HG03066 (cell line): ENCODE measurements at regions not wholly inside any gene's neighbourhood (a gene's known extent, or its start where the extent isn't known, plus 50 kb on each side); places are given as distances from the start of the nearest gene placed in this dataset.
A peak's percentile ranks its signal among the peaks of the same experiment; 100 is the strongest.

Experiments used
- ATAC-seq: cut with Tn5 transposase; IDR thresholded peaks from one replicate; pipeline ENCODE4 v1.9.1; 2021; ENCODE audit warnings: low read depth; ENCODE audit not compliant: unreplicated experiment

DNA sequence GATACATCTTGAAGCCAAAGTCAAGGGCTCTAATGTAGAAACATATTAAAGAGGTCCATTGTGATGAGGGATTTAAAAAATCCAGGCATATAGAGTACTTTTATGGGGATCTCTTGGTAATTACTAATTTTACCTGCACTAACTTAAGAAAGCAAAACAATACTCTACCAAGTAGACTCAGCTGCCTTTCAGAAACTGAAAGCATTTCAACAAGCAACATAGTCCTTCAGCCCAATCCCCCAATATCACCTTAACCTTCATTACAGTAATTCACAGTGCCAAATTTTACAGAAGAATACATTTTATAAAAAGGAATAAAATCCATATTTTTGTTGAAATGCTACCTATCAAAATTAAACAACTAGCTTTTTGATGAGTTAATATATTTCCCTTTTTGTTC, 422.9 kb downstream of the DTHD1 start:
- ATAC-seq = no peak

DNA sequence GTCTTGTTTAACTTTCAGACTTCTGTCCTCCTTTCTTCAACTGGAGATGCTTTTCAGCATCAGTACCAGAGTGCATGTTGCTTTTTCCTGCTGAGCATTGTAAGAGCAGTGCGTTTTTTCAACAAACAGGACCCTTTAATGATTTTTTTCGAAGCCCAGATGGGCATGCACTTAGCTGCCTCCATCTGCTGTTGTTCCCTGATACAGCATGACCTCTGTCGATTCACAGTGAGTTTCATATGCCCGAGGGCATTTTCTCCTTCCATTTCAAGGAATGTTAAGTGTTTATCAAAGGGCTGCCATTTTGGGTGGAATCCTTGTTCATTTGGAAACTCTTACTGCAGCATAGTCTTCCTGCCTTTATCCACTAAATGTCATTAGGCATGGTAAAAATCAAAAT, 428.6 kb downstream of the DTHD1 start:
- no peak for ATAC-seq

DNA sequence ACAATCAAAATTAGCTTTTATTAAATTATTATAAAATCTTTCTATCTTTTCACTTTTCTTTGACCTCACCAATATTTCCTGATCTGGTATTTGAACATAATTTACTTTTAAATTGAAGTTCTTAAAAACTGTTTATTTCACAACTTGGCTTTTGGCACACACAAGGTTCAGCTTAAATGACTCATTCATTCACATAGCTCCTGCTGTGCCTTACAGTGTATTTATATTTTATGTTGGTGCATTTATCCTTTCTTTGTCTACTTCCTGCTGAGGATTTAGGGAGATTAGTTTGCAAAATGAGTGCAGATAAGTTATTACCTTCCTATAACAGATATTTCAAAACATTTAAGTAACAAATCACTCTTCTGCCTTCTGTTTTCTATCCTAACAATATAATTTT, 430.6 kb downstream of the DTHD1 start:
- ATAC-seq = no peak

DNA sequence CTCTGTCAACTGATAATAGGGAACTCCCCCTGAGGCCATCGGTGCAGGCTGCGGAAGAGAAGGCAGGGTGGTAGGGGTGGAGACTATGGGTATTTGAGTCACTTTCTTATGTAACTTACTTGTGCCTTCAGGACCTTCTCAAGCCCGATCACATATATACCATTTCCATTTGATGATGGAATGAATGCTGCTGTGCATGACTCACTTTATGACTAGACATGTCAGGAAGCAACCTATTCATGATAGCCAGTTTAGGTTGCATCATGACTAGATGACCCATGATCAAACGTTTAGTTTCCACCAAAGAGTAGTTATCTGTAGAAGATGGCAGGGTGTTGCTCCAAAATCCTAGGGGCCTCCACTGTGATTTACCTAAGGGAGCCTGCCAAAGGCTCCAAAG, 435.5 kb downstream of the DTHD1 start:
- no peak for ATAC-seq

DNA sequence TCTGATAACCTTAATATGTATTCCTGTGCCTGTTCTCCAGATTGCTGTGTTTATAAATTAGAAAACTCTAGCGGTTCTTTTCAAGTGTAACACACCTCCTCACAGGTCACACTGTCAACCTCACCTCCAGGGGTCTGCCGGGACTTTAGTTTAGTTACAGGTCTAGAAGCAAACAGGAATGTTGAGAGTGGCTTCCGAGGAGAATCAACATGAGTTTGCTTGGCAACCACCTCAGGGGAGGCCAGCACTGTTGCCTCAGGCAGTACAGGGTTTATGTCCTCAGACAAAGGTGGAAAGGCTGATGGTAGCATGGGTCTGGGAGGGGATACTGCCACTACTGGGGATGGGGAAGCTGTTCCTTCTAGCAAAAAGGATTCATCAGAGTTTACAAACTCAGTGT, 438.0 kb downstream of the DTHD1 start:
- ATAC-seq = no peak

DNA sequence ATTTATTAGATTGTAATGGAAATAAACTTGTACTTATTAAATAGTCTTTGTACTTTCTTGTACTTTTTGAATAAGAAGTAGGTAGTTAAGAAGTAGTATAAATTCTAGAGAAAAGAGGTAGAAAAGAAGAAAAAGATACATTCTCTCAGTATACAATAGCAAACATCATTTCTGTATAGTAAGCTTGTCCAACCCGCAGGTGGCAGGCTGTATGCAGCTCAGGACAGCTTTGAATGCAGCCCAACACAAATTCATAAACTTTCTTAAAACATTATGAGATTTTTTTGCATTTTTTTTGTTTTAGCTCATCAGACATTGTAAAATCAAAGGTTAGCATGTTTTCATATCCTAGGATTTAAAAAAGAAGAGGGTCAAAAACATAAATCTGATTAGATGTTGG, 441.6 kb downstream of the DTHD1 start:
- ATAC-seq = no peak

DNA sequence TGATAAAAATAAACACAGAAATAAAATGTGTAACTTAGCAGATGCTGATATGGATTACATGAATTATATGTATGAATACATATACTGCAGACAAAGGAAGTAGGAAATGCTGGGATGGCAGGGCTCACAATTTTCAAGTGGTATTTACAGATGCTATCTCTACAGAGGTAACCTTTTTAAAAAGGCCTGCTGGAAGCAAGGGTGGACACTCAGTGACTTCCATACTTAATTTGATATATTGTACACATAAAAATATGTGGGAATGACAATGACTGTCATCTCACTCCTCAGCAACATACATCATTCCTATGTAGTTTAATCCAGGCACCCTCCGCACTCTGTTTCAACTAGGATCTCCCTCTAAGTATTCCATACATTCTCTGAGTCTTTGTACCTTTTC, 452.9 kb downstream of the DTHD1 start:
- no peak for ATAC-seq

DNA sequence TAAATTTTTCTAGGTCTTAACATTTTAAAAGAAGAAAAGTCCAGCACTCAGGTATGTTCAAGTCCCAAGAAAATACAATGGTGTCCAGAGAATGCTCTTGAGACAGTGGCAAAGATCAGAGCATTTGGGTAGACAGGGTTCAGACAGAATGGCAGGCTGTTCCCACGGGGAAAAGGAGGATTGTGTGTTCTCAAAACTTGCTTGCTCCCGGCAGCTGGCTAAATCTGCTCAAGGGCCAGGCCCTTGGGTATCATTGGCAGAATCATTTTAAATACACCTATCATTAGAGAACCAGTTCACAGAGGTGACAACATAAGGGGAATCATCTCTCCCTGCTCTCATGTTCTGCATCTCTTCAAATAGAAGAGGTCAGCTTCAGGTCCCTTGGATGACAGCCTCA, 456.3 kb downstream of the DTHD1 start:
- ATAC-seq = no peak

DNA sequence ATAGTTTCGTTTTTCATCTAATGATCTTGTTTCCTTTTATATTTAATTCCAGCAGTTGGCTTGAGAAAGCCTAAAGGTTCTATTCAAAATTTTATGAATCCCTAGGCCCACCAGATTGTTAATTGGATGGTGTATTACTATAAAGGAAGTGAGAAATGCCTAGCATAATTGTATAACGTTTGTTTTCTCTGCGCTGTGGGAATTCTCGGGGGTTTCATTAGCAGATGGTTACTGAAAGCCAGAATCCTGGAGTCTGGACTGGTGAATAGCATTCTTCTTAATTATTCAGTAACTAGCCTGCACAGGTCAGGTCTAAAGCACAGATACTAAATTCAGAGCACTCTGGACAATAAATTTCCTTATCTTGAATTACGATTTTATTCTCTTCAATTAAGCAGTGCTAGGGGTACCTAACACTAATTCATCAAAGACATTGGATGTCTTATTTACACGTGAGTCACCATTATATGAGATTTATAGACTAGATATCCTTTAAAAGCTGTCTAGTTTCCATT, 459.4 kb downstream of the DTHD1 start:
- no peak for ATAC-seq

DNA sequence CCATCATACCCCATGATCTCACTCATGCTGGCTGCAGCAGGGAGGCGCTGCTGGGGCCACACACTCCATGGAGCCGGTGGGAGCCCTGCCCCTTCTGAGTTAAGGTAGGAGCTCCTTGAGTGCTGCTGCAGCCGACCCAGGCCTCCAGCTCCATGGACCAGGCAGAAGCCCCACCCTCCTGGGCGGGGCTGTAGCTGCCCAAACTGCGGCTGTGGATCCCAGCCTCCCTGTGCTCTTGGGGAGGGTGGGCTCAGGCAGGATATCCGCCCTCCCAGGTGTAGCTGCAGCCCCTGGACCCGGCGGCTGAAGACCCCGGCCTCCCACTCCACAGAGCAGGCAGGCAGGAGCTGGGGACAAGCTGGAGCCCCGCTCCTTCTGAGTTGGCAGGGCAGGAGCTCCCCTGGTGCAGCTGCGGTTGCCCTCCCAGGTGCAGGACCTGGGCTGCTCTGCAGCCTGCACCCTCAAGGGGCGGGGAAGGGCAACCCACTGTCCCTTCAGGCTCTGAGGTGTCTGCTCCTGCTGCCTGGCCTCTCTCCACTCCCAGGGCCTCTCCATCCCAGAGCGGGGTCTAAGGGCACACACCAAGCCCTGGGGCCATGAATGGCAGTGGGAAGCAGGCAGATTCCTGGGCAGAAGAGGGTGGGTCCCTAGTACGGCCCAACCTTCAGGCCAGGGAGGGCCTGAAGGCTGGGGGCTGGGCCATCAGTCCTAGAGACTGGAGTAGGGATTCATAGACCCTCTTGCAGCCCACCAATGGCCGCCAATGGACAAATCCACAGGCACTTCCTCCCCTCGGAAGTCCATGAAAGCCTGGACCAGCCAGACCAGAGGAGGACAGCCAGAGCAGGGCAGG, 466.1 kb downstream of the DTHD1 start:
- ATAC-seq = no peak

DNA sequence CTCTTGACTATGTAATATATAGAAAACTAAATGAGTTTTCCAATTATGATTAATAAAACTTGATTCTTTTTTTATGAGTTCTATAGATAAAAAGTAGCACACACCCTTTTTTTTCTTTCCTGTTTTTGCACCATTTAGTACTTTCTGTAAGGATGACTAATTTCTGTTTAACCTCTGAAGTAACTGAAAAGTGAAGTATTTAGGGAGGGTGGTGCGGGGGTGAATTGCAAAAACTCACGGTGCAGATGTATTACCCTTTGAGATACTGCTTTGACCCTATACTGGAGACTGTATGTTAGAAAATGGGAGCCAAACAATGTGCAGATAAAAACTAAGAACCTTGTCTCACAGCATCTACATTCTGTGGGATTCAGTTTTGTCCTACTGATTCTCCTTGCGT, 471.6 kb downstream of the DTHD1 start:
- ATAC-seq = no peak

DNA sequence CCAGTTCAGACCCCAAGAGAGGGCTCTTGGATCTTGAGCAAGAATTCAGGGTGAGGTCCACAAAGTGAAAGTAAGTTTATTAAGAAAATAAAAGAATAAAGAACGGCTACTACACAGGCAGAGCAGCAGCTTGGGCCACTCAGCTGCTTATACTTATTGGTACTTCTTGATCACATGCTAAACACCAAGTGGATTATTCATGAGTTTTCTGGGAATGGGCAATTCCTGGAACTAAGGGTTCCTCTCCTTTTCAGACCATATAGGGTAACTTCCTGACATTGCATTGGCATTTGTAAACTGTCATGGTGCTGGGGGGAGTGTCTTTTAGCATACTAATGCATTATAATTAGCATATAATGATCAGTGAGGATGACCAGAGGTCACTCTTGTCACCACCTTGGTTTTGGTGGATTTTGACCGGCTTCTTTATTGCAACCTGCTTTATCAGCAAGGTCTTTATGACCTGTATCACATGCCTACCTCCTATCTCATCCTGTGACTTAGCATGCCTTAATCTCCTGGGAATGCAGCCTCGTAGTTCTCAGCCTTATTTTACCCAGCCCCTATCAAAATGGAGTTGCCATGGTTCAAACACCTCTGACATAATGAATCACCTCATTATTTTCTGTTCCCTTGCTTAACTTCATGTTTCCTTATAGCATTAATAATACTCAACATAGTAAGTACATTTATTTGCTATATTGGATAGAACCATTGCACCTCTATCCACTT, 476.3 kb downstream of the DTHD1 start:
- no peak for ATAC-seq

DNA sequence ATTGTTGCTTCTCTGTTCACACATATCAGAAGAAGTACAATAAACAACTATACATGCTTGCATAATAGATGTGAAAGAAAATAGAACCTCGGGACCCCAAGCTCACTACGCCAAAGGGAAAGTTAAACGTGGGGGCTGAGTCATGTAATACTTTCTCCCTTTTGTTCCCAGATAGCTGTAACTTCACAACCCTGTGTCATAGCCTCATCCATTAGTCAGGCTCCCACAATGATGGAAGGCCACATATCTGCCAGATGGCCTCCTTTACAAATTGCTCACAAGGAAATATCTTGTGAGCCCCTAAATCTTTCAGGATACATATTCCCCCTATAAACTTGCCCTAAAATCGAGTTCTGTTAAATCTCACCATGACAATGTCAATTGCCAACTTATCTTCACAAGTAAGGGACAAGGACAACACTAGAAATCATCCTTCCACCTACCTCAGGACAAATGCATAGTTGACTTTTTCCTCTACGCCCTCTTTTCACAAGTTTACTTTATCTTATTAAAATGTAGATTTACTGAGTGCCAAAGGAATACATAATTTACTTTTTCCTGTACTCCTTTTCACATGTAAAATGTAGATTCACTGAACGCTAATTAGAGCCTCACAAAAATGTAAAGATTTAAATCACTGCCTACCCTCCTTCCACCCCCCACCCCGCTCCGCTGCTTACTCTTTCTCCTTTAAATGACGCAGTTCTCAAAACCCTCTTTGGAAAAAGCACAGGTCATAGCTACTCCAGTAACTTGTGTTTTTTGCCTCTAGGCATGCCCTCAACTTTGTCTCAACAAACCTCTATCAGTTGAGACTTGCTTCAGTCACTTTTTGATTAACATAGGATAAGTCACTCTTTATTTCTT, 477.1 kb downstream of the DTHD1 start:
- ATAC-seq = no peak

DNA sequence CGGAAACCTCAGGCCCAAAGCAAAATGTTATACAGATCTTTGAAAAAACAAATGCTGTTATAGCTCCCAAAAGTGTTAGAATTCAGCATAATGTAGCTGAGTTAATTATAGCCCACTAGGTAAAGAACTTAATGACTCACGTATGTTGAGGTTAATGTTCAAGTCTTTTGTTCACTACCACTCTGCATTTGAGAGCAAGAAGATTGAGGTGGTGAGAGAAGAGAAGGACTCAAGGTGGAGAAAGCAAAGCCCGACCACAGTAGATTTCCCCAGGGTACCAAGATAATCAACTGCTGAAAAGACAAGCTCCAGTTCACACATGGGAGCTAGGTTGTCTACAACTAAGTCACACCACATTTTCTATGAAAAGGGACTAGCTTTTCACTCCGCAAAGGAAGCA, 480.2 kb downstream of the DTHD1 start:
- no peak for ATAC-seq

DNA sequence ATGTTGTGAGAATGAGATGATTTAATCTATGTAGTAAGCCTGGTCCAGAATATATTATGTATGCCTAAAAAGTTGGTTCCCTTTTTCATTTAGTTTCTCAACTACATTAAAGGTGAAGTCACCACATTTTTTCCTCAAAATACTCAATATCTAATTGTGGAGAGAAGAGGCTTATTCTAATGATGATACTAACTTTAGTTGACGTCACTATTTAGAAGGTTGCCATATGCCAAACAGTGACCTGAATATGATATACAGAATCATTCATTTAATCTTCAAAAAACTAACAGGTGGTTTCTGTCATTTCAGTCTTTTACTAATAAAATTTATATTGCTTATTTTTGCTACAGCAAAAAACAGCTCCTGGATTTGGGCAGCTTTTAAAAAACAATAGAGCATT, 480.7 kb upstream of the NWD2 start:
- ATAC-seq = no peak

DNA sequence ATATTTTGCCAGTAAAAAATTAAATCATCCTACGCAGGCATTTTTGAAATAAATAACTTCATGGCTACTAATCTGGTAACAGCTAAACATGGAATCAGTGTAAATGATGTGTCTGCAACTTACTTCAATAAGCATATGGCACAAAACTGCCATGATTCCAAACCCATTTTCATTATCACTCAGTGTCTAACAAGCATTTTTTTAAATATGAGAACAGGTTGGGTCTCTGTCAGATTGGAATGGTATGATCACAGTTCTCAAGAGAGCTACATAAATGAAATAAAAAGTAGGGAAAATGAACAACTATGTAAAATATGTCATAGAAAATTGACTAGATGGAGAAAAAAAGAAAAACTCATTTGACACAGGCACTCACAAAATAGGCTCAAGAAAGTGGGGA, 476.9 kb upstream of the NWD2 start:
- no peak for ATAC-seq

DNA sequence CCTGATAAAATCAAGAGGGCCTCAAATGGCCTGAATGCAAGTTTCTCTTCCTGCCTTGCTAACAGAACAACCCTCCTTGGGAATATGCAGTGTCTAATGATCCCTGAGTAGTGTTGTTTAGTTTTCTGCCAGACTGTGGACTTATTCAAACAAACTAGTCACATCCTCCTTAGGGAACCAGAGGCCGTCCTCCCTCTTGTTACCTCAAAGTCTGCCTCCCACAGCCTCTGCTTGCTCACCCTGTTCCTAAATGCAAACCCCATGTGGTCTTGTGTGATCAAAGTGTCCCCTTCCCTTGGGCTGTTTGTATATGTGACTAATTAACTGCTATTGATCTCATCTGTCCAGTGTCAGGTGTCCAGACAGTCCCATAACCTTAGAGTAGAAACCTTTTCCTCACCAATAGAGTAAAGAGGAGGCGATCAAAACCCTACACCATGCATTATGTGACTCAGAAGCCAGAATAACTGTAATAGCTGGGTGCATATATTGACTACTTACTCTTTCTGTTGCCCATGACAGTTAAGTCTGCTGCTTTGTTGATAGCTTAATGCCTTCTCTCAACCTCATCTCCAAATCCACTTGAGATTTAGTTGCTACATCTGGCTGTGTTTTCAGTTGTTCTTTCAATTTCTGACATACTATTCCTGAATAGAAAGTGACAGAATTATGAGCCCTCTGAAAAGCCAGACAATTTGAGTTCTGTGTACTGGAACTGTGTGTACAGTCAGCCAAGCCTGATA, 473.0 kb upstream of the NWD2 start:
- ATAC-seq = peak; percentile 39

DNA sequence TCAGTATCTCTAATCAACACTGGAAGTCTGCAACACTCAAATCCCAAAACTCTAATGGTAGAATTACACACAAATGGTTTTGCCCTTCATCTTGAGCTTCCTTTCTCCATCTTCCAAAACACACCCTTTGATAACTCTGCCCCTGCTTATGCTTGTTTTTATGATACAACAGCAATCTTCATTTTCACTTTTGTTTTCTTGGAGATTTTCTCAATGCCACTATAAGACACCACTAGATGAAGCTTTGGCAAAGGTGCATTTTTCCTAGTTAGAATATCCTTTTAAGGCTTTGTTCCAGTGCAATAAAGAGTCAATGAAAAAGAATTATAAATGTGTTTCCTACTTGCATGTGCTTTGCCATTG, 472.4 kb upstream of the NWD2 start:
- ATAC-seq = peak; percentile 18

DNA sequence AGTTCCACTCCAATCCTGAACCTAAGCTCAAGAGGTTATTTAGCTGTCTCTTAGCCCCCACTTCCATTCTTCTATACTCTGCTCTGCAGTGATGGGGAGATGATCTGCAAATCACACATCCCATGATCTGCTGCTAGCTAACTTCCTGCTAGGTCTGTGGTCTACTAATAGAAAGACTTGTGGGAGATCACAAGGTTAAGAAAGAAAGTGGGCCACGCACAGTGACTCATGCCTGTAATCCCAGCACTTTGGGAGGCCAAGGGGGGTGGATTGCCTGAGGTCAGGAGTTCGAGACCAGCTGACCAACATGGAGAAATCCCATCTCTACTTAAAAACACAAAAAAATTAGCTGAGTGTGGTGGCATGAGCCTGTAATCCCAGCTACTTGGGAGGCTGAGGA, 471.1 kb upstream of the NWD2 start:
- ATAC-seq = no peak

DNA sequence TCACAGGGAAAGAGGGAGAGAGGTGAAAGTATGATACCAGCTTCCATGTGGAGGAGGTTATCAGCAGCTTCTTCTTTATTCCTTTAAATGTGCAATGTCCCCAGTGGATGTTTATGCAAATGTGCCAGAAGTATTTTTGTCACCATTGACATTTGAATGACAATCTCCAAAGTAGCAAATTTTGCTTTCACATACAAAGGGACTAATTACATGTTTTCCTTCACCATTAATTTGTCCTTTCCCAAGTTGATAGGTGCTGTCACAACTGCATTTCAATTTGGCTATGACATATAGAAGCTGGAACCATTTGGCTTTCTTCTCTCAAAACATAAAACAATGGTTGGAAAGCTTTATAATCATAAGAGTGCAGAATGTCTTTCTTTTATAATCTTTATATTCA, 469.0 kb upstream of the NWD2 start:
- no peak for ATAC-seq
